GM18873 (cell line): ENCODE measurements at regions not wholly inside any gene's neighbourhood (a gene's known extent, or its start where the extent isn't known, plus 50 kb on each side); places are given as distances from the start of the nearest gene placed in this dataset.
"Not testable (repeated sequence)": the region's sequence is repeated elsewhere in the genome, so short reads cannot be mapped to it uniquely, and the experiment has no call there.

Experiments used
- ATAC-seq: cut with Tn5 transposase; IDR thresholded peaks from one replicate; pipeline ENCODE4 v1.9.1; 2021; ENCODE audit warnings: mild to moderate bottlenecking, moderate library complexity, moderate number of reproducible peaks; ENCODE audit not compliant: unreplicated experiment, low FRiP score

DNA sequence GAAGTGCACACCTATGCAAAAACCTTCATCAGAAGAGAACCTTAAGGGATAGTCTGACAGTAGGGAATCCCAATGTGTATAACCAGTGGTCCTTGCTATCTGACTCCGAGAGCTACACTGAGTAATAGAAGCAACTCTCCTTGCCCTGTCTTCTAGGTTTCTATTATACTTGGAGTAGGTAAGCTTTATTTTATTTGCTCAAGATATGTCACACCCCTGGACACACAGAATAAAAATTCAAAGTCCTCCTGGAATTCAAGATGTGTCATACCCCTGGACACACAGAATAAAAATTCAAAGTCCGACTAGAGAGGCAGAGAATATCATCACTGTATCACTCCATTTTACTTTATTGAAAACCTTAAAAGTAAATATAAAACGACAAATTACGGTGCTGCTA lies 69.5 kb upstream of the NBPF11 start:
- ATAC-seq = not testable (repeated sequence)

DNA sequence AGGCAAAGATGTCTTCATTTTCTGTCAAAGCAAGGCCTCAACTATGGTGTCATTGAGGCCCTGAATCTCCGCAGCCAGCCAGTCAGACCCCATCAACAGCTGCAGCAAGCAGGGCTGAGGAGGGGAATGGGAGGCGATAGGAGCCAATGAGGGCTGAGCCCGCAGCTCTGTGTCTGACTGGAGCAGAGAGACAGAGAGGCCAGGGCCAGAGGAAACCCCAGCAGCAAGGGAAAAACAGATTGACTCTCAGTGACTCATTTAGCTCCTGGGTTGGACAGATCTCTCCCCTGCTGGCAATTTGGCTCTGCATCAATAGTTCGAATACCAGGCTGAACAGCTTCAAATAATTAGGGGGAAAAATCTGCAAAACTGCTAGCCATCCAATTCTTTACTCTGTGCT lies 67.1 kb upstream of the NBPF11 start:
- ATAC-seq = not testable (repeated sequence)

DNA sequence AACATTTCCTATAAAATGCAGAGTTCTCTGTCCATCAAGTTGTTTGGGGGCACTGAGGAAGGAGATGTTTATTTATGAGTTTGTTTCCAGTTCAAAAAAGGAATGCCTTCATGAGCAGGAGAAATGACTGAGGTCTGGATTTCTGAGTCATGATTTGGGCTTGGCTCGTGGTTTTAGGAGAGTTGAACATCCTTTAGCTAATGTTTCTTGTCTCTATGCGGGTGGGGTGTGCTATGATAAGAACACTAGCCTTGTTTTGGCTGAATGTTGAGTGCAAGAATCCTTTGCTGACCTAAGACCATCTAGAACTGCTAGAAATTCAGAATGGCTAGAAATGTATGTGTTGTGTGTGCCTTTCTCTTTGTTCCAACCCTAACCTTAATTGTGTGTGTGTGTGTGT lies 59.1 kb upstream of the NBPF11 start:
- ATAC-seq = not testable (repeated sequence)

DNA sequence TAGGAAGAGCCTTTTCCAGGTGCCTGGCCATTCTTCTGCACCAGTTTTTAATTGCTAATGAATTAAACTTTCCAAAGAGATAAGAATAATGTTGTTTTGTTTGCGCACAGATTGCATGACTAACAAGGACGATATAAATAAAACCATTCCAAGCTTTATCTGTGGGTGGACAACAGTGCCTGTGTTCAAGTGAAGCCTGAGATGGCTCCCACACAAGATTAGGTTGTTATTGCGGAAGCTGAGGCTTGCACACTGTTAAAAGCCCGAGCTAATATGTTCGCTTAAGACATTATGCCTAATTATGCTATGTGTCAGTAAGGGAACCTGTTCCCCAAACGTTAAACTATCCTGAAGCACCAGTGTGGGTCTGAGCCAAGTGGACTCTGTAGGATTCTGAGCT lies 58.5 kb upstream of the NBPF11 start:
- not testable (repeated sequence) for ATAC-seq

DNA sequence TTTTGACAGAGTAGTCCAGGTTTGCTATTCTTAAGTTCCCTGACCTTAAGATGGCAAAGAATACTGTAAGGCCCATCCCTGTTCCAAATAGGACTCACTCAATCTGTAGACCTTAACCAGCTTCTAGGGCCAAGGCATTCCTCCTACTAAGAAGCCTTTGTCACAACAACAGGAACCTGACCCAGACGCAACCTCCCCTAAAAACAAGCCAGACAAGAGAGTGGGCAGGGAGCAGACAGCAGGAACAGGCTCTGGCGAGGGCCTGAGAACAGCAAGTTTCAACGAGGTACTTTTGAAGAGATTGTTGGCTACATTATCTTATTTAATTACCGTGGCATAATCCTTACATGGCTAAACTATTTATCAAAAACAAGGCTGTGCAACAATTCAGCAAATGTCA lies 58.1 kb upstream of the NBPF11 start:
- not testable (repeated sequence) for ATAC-seq

DNA sequence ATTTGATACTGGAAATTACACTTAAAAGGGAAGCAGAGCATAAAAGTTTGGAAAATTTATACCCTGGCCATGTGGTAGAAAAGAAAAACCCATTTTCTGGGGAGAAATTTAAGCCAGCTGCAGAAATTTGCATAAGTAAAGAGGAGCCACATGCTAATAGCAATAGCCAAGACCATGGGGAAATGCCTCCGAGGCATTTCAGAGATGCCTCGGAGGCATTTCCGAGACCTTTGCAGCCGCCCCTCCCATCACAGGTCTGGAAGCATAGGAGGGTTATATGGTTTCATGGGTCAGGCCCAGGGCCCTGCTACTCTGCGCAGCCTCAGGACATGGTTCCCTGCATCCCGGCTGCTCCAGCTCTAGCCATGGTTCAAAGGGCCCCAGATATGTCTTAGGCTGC lies 49.9 kb upstream of the NBPF11 start:
- not testable (repeated sequence) for ATAC-seq
